Ishikawa (cell line): ENCODE measurements at regions not wholly inside any gene's neighbourhood (a gene's known extent, or its start where the extent isn't known, plus 50 kb on each side); places are given as distances from the start of the nearest gene placed in this dataset.

ENCODE experiments used
- CEBPB ChIP-seq: IDR thresholded peaks from 2 replicates; pipeline ENCODE4 v1.6.1; 2012
- CREB1 ChIP-seq: IDR thresholded peaks from 2 replicates; pipeline ENCODE4 v1.6.1; 2012; ENCODE audit warnings: low read depth
- EGR1 ChIP-seq: IDR thresholded peaks from 2 replicates; pipeline ENCODE4 v1.6.1; 2012
- EP300 ChIP-seq: IDR thresholded peaks from 2 replicates; pipeline ENCODE4 v1.6.1; 2012; ENCODE audit warnings: borderline replicate concordance
- FOXM1 ChIP-seq: IDR thresholded peaks from 2 replicates; pipeline ENCODE4 v1.6.1; 2012; ENCODE audit warnings: low read depth, borderline replicate concordance
- MAX ChIP-seq: IDR thresholded peaks from 2 replicates; pipeline ENCODE4 v1.6.1; 2012
- NFIC ChIP-seq: IDR thresholded peaks from 2 replicates; pipeline ENCODE4 v1.6.1; 2012
- RAD21 ChIP-seq: IDR thresholded peaks from 2 replicates; pipeline ENCODE4 v1.6.1; 2012; ENCODE audit warnings: low read depth
- REST ChIP-seq: IDR thresholded peaks from 2 replicates; pipeline ENCODE4 v1.6.1; 2012; ENCODE audit warnings: low read depth, mild to moderate bottlenecking
- TAF1 ChIP-seq: IDR thresholded peaks from 2 replicates; pipeline ENCODE4 v1.6.1; 2012; ENCODE audit warnings: low read depth, mild to moderate bottlenecking
- TCF12 ChIP-seq: IDR thresholded peaks from 2 replicates; pipeline ENCODE4 v1.6.1; 2012; ENCODE audit warnings: low read depth
- TEAD4 ChIP-seq: IDR thresholded peaks from 2 replicates; pipeline ENCODE4 v1.6.1; 2012
- YY1 ChIP-seq: IDR thresholded peaks from 2 replicates; pipeline ENCODE4 v1.6.1; 2012; ENCODE audit warnings: low read depth
- ZBTB7A ChIP-seq: IDR thresholded peaks from 2 replicates; pipeline ENCODE4 v1.6.1; 2012; ENCODE audit warnings: low read depth
- TF ChIP-seq, protein P1 (sequence below): IDR thresholded peaks from 2 replicates; pipeline ENCODE4 v1.6.1; 2012

- TF ChIP-seq CEBPB = no peak
- no peak for TF ChIP-seq EGR1
- no peak for TF ChIP-seq RAD21
- no peak for TF ChIP-seq TCF12
- TF ChIP-seq CREB1 = no peak
- no peak for TF ChIP-seq YY1
- no peak for TF ChIP-seq EP300
- TF ChIP-seq, protein P1, sequence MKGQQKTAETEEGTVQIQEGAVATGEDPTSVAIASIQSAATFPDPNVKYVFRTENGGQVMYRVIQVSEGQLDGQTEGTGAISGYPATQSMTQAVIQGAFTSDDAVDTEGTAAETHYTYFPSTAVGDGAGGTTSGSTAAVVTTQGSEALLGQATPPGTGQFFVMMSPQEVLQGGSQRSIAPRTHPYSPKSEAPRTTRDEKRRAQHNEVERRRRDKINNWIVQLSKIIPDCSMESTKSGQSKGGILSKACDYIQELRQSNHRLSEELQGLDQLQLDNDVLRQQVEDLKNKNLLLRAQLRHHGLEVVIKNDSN = no peak
- TF ChIP-seq TEAD4 = no peak
- no peak for TF ChIP-seq REST
- no peak for TF ChIP-seq NFIC
- TF ChIP-seq MAX = no peak
- no peak for TF ChIP-seq TAF1
- no peak for TF ChIP-seq ZBTB7A
These were observed 79.4 kb downstream of the SLC4A3 start for GRCh38 chr2:219706823-219707281.

DNA sequence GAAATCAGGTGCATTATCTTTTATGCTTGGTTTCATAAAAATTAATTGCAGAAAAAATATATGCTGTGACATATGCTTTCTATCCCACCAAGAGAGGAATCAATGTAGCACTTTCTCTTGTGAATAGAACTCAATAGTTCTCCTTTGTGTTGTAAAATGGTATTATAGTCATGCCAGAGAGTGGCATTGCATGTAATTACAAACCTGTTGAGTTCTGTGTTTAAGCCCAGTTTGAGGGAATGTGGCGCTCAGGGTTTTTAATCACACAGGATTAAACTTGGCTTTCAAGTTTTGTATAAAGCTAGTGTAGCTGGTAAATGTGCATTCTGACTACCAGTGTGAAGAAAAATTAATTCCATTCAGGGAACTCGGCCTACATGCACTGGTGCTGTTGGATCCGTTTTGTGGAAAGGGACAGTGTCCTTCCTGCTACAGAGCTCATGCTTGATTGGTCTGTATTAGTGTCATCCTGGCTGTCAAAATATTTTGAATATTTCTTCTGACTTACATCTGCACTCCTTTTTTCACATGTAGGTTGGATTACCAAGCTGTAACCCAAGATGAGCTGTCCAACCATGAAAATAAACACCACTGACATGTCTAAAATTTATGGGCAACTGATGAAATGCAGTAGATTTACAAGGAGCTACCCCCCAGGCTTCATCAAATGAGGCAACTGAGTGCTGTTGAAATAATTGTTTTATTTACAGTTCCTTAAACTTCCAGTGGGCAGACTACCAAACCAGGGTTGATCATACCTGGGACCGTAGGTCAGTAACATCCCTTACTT is 80.3 kb downstream of the SLC4A3 start:
- TF ChIP-seq, protein P1 = no peak
- no peak for TF ChIP-seq NFIC
- no peak for TF ChIP-seq CREB1
- TF ChIP-seq CEBPB = no peak
- no peak for TF ChIP-seq FOXM1
- TF ChIP-seq EGR1 = no peak
- TF ChIP-seq TAF1 = no peak
- TF ChIP-seq TEAD4 = no peak
- no peak for TF ChIP-seq EP300

GRCh38 chr2:219709331-219709761 is 81.9 kb downstream of the SLC4A3 start:
- TF ChIP-seq MAX (no peak), EGR1 (no peak), TCF12 (no peak), CREB1 (no peak), NFIC (no peak), CEBPB (no peak), TEAD4 (no peak), YY1 (no peak), FOXM1 (no peak), TAF1 (no peak), ZBTB7A (no peak), RAD21 (no peak), EP300 (no peak)
- TF ChIP-seq, protein P1 = no peak

DNA sequence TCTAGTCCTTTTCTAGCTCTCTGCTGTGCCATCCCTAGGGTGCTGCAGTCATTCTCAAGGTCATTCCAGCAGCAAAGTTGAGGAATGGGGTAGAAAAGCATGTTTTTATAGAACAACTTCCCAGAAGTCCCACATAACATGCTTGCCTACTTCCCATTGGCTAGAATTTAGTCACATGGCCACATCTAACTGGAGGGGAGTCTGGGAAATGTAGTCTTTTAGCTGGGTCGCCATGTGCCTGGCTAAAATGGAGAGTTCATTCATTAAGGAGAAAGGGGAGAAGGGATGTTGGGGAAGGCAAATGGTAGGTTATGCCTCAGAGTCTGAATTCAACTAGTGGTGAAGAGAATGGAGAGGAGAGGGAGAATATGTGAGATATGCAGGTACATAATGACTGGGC is 85.7 kb downstream of the SLC4A3 start:
- TF ChIP-seq MAX = peak; percentile 78
- peak; percentile 92 for TF ChIP-seq YY1
- TF ChIP-seq CREB1 = no peak
- TF ChIP-seq TEAD4 = peak; percentile 20; the same call in 1 of the 2 replicates
- TF ChIP-seq, protein P1 = peak; percentile 98

GRCh38 chr2:219714681-219715400 is 87.4 kb downstream of the SLC4A3 start:
- no peak for TF ChIP-seq TCF12
- TF ChIP-seq RAD21 = no peak
- TF ChIP-seq TAF1 = no peak
- no peak for TF ChIP-seq EGR1
- no peak for TF ChIP-seq TEAD4
- no peak for TF ChIP-seq NFIC
- no peak for TF ChIP-seq YY1
- TF ChIP-seq CREB1 = no peak
- TF ChIP-seq ZBTB7A = no peak
- TF ChIP-seq MAX = no peak
- TF ChIP-seq EP300 = no peak
- TF ChIP-seq REST = no peak
- no peak for TF ChIP-seq CEBPB
- no peak for TF ChIP-seq FOXM1
- TF ChIP-seq, protein P1 = no peak
